GM19328 (cell line): ENCODE measurements at regions not wholly inside any gene's neighbourhood (a gene's known extent, or its start where the extent isn't known, plus 50 kb on each side); places are given as distances from the start of the nearest gene placed in this dataset.
"Not testable (repeated sequence)": the region's sequence is repeated elsewhere in the genome, so short reads cannot be mapped to it uniquely, and the experiment has no call there.

Experiments used
- ATAC-seq: cut with Tn5 transposase; IDR thresholded peaks from one replicate; pipeline ENCODE4 v1.9.1; 2021; ENCODE audit warnings: mild to moderate bottlenecking, moderate library complexity; ENCODE audit not compliant: unreplicated experiment

DNA sequence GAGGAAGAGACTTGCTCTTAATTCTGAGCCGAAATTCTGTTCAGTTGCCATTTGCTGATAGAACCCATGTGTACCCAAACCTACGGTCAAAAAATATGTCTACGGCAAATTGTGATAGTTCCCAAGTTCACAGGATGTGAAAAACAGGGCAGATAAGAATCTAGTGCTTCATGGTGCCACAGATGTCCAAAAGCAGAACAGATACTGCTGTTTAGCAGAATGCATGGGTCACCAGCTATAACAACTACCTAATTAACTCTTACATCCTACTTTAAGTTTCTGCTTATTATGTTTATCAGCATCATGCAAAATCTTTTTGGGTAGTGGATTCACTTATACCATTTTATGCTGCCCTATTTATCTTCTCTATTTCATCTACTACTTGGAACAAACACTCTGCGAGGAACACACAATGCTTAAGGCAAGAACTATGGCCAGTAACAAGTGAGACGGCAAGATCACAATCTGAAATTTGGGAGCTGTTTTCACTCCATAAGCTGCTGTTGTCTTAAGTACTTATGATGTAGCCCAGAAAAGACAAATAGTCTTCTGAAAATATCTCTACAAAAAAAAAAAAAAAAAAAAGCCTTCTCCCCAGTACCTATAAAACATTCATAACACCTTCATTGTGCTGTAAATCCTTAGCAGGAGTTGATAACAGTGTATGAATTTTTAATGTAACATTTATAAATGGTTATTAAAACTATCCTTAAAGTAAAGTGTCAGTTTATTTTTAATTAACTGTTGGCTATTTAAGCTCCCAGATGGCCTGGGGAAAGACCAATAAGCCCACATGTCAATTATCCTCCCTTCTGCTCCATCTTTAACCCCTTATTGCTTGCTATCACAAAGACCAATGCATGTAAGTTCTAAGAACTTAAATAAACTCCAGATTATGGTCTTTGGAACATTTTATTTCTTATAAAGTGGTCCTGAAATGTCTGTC lies 232.3 kb downstream of the TLR4 start:
- no peak for ATAC-seq

DNA sequence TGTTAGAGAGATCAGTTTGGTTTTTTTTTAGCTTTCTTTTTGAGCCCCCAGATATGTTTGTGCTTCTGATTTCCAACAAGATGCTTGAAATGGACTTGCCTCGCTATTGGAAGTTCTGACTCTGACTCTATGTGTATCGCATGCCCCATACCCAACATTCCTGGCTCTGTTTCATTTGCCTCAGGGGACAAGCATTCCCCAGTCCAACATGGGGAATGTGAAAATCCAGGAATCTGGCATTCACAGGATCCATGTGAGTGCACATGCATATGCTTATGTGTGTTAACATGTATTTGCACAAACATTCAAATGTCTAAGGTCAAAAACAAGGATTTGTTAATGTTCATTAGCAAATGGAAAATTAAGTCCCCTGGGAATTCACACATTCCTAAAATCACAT lies 233.9 kb downstream of the TLR4 start:
- no peak for ATAC-seq

DNA sequence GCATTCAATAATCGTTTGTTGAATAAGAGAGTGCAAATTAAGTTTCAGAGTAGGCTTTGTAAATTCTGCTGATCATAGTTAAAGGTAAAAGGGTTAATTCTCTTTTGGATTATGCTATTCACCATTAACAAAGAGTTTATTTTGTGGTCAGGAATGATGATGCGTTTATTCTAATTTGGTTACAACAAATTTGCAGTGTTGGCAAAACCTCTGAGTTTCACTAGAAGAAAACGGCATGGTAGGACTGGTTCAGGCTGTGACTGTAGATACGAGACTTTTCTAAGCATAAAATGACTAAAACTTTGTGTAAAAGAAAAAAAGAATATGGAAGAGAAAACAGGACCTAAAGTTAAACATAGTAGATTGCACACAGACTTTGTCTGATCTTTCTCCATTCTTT lies 234.7 kb downstream of the TLR4 start:
- no peak for ATAC-seq

DNA sequence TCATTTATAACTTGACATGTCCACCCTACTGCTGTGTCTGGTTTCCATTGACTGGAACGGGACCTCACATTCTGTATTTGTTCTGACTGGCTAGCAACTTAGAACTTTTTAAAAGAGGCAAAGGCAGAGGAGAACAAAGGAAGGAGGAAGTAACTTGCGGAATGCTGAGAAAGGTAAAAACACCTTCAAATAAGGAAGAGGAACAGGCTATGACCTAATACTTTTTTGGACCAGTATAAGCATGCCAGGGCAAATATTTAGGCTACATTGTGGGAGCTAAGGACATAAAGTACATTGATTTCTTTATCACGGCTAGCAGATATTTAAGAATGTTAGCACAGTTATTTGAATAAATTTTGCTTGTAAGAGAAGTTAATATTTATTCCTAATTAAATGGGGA lies 240.5 kb downstream of the TLR4 start:
- not testable (repeated sequence) for ATAC-seq

DNA sequence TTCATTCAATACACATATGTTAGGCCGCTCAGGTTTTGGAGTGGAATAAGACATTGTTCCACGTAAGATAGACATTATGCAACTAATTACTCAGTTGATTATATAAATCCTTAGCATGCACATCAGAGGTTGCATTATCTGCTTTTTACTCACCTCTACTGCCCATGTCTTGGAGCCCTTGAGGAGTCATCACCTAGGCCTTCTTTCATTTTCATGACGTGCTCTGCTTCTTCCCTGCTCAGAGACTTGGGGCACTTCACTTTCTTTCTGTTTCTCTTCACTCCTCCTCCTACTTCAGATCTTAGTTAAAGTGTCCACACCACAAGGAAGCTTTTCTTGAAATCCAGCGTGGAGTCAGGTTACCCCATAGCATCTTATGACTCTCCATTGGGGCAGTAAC lies 241.1 kb downstream of the TLR4 start:
- no peak for ATAC-seq

DNA sequence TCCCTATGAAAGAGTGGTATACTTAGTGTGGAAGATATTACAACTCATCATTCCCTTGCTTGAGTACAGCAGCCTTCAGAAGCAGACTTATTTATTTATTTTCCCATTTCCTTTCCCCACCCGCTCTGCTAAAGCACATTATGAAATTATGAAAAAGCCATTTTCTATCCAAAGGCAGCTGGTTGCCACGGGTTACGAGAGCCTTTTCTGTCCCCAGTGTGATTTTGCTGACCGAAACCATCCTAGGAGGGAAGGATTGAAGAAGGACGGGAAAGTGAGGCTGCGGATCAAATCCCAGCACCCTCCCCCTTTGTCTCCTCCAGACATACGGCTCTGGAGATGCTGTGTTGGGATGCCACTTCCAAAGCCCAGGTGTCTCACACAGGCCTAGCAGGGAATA lies 246.9 kb downstream of the TLR4 start:
- ATAC-seq = no peak

DNA sequence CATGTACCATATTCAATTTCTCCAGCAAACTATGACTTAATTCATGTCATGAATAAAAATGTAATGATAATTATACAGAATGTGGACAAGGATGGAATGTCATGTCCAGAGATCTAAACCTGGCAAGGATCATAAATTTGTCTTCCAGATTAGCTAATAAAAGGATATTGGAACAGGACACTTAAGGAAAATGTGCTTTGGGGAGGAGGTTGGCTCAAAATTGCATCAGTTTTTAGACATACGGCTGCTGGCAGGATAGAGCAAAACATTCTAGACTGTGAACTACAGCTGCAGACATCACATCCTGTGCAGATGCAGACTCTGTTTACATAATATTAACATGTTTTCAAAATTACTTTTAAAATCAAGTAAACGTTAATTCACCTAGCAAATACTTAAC lies 248.4 kb downstream of the TLR4 start:
- no peak for ATAC-seq

DNA sequence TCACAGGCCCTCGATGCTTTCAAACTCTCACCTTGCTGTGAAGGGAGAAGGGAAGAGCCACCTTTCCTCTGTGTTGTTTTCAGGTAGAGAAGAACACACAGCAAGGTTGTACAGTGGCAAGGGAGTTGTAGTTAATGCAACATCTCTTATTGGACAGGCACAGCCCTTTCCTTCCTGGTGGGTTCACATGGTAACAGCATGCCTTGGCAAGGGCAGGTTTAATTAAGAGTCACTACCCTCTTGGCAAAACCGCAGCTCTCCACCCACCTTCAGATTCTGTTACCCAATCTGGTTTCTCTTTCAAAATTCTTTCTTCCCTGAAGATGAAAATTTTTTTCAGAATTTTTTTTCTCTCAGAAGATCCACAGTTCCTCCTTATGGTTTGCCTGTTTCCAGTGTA lies 253.1 kb downstream of the TLR4 start:
- ATAC-seq = no peak

DNA sequence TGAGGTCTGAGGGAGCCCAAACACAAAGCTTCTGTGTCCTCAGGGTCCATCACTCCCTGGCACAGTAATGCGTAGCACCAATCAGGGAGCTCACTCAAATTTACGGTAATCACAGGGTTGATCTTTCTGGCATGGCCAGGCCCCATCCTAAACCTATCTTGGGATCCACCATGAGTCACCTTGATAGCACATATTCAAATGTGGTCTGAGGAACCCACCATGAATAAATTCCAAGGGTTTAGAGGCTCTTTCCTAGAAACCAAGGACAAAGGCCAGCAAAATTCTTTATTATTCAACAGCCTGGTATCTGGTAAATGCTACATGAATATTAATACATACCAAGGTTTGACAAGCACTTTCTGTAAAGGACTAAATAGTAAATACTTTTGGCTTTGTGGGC lies 254.5 kb downstream of the TLR4 start:
- ATAC-seq = no peak

DNA sequence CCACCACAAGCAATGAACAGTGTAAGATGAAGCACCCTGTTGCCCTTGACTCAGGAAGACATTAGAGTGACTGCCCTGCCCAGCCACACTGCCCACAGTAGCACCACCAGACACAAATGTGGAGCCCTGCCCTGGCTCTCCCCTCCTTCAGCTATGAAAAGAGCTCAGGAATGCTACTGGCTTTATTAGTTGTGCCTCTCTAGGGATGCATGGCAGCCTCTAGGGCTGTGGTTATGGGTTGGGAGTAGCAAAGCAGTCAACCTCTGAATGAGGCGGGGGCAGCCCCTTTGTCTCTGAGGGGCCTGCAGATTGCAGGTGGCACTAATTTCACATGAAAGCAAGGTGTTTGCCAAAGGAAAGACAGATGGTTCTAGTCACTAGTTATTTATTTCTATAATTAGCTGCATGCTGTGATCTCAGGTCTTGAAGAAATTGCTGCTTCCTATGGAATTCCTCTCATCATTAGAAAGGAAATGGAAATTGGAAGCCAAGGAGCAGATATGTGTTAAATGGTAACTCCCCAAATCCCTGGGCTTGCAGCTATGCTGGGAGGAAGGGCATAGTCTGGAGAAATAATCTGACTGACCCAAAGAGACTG lies 259.4 kb downstream of the TLR4 start:
- ATAC-seq = no peak

DNA sequence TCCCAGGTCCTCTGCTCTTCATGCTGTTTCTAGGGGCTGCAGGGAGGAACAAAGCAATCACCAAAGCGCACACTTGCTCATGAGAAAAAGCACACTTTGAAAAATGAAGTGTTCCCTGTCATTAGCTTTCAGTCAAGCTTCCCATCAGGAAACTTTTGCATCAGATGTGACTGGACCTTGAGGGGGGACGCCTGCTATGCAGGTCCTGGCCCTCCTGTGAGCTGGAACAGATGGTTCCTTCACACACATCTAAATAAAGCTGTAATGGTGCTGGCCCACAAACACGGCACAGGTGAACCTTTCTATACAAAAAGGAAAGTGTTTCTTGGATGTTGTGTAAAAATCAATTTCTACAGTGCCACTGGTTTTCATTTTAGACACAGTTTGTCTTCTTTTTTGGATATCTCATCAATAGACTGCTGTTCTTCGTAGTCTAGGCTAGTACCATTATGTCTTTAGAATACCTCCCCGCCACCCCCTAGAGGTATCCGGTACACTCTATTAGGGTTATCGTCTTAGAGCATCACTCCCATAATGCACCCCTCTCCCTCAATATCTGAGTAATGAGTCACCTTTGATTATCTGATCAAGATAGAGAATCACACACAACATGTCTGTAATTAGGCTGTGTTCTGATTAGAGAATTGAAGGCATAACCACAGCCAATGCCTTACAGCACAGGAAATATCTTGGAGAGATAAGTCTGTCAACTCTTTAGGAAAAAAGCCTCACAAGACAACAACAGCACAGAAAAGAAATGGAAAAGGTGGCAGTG lies 266.3 kb downstream of the TLR4 start:
- no peak for ATAC-seq

DNA sequence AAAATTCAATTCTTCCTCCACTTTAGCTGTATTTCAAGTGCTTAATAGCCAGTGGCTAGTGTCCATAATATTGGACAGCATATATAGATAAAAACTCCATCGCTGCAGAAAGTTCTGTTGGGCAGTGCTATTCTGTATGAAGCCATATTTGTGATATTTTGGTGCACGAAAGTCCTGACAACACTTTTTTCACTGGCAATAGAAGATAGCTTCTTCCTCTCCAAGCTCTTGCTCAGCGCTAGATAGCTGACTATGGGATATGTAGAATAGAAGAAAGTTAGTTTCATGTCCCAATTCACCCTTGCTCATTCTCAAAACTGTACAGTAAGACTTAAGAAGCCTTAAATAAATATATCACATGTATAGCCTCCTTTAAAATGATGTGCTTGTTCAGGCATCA lies 269.9 kb downstream of the TLR4 start:
- ATAC-seq = no peak

DNA sequence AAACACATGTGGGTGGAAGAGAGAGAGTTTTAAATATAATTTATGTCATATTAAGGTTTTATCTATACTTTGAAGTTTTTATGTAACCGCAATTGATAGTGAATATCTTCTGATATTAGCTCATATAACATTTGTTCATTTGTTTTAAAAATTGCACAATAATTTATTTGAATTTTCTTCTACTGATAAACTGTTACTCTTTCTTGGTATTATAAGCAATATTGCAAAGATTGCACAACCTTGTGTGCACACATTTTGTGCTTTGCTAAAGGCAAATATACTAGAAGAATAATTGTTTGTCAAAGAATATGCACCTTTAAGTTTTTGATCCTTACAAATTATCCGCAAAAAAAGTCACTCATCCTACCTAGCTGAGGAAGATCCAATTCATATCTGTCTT lies 275.7 kb downstream of the TLR4 start:
- ATAC-seq = no peak

DNA sequence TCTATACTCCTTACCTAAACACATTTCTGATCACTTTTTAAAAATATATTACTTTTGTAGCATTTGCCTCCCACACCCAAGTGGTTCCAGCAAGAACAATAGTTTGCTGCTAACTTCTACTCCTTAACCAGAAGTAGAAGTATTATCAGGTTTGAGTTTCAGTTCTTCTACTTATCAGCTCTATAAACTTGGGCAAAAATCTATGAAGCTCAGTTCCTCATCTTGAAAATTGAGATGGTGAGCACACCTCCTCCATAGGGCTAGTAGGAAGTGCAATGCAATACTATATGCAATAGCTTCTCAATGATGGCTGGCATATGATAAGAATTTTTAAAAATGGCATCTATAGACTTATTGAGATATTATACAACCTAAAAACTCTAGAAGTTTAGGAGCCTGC lies 283.7 kb downstream of the TLR4 start:
- ATAC-seq = no peak

DNA sequence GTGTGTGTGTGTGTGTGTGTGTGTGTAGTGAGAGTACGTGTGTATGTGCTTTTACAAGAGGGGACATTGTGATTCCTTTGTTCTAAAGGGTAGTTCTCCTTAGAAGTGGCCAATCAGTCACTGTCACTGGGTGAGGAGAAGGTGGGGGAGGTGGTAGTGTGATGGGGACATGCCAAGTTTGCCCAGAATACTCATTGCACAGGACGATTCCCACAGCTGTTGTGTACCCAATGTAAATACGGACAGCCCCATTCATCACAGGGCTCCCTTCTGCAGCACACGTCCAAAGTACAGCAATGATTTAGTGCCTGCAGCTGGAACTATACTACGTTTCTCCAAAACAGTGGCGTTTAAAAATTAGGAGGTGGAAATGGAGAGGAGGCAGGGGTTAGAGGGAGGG lies 287.8 kb downstream of the TLR4 start:
- ATAC-seq = no peak

DNA sequence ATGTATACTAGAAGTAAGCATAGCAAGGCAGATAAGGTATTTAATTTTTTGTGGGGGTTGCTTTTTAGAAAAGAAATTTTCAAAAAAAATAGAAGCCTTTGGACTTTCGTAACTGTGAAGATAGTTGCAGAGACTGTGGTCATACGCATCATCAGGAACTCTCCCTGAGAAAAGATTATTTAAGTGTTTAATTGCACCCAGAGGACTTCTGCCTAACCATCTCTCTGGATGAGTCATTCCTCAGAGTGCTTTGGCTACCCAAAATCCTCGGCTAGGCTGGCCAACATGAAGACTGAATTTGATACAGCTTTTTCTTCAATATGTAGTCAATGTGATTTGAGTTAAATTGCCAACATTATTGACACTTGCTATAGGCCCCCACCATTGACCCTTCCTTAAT lies 296.4 kb downstream of the TLR4 start:
- ATAC-seq = no peak

DNA sequence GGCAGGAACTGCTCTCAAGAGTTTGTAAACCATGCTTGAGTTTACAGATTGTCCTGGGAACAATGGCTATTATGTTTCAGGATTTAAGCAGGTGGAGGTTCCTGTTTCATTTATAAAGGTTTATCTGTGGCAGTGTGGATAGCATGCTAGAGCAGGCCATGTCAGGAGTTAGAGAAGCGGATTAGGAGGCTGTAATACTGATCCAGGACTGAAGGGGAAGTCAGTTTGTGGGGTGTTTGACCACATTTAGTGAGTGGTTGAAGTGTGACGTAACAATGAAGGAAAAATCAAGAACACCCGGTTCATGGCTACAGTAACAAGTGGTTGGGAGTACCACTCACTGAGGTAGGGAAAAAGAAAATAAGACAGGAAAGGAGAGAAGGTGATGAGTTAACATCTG lies 299.0 kb downstream of the TLR4 start:
- ATAC-seq = no peak

DNA sequence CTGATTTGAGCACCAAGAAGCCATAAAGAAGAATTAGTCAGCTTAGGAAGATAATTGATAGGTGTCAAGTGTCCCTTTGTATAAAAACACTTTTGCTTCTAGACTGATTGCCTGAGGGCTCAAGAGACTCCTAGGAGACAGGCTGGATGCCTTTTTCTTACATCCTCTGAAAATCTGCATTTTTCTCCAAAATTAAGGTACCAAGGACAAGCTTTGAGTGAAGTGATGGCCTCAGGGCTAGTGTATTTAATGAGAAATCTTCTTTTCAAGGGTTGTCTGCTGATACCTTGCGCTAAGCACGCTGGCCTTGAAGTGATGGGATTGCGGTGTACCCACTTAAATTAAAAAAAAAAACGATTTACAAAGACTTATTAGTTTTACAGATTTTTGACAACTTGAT lies 304.0 kb downstream of the TLR4 start:
- ATAC-seq = no peak

DNA sequence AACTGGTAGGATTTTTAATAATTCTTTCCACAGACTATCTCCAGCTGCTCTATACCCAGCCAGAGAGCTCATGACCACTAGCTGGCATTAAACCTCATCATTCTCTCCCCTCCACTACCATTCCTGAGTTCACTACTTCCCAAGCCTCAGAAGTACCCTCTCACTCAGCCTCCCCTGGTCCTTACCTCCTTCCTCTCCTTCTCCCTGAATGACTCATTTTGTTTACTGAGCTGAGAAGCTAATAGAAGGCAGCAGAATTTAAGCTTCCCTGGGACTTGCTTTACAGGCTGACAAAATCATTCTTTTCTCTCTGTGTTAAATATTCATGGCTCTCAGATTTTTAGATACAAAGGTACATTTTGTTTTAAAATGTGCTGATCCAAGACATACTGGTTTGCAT lies 305.4 kb downstream of the TLR4 start:
- ATAC-seq = no peak

DNA sequence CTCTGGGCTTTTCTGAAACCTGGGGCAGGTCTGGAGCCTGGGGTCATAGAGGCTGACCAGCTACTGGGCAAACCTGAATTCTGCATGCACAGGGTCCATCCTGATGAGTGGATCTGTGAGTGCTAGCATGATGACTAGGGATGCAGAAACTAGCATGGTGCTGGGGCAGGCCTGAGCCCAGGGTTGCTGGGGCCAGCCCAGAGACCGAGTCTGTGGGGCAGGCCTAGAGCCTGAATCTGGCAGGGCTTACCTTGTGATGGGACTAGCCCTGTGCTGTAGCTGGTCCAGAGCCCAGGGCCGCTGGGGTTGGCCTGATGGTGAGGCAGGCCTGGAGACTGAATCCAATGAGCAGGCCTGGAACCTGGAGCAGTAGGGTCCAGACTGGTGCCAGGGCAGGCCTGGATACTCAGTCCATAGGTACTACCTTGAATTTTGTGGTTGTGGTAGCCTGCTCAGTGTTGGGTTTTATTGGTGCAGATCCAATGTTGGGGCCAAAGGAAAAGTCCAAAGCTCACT lies 313.5 kb downstream of the TLR4 start:
- ATAC-seq = no peak

DNA sequence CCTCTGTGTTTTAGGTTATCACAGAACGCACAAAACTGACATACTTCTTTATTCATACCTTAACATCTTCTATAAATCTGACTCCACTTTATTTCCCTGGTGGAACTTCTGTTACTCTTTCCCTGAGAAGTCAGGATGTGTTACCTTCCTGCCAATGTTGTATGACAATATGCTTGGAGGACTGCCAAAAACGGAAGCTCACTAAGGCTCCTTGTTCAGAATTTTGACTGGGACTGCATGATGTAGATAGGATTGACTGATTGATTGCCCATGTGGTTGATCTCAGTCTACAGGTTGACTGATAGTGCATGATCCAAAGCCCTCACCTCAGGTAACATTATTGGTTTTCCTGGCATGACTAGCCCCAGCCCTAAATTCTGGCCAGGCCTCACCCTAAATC lies 319.4 kb downstream of the TLR4 start:
- ATAC-seq = no peak

DNA sequence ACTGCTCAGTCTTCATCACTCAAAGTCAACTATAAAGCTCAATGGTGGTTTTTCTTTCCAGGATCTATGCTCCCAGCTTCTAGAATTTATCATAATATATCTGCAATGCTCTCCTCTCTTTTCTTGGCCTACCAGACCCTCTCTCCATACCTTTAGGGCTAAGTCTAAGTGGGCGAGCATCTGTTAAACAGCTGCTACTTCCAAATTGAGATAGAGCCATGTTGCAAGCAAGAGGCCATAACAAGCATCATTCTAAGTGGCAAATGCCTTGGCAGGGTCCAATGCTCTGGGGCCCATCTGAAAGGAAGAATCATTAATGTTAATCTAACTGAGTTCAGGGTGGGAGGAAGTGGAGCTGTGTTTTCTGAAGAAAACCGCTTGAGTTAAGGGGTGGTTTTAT lies 324.0 kb downstream of the TLR4 start:
- ATAC-seq = no peak
